HepG2 (cell line): ENCODE measurements at regions not wholly inside any gene's neighbourhood (a gene's known extent, or its start where the extent isn't known, plus 50 kb on each side); places are given as distances from the start of the nearest gene placed in this dataset.

Experiments
- ATAC-seq: fragments of 200-7000 bp; cut with Tn5 transposase; 3 replicates; pipeline ENCODE4 v1.9.1; 2020; ENCODE audit warnings: mild to moderate bottlenecking, moderate library complexity
- BruUV-seq: library from RNA; stranded (reverse); fragments of 400-500 nt; replicated peaks from 2 replicates; lab custom pipeline; 2021; lab: Mats Ljungman, UMichigan
- CTCF ChIA-PET: fragments of 300-600 bp; formaldehyde crosslinking; extraction: SDS; loops from one replicate; lab custom pipeline; 2021; ENCODE audit warnings: low total read pairs, inconsistent platforms, low intra/inter-chr PET ratio; lab: Yijun Ruan, JAX
- POLR2A ChIA-PET: fragments of 350-600 bp; sonication (Branson Sonifier 250); formaldehyde crosslinking; loops from one replicate; lab custom pipeline; 2020; ENCODE audit warnings: antibody characterized with exemption, inconsistent platforms; lab: Yijun Ruan, JAX
- DNase-seq: peaks from one replicate; pipeline ENCODE4 v3.0.0-alpha.2; 2015; ENCODE audit warnings: low spot score
- FAIRE-seq: peaks from 3 replicates; lab custom pipeline; 2011; peaks lifted over from hg19 to GRCh38; lab: Jason Lieb, UNC
- H2AFZ ChIP-seq: one replicate; pipeline ENCODE4 v1.6.1; 2011; ENCODE audit warnings: low read length, inconsistent platforms
- H3K27ac ChIP-seq: fragments of 300-600 bp; 3 replicates; pipeline ENCODE4 v1.8.0; 2011; ENCODE audit warnings: mixed run types, mild to moderate bottlenecking, mixed read lengths, low read length, inconsistent platforms; ENCODE audit not compliant: insufficient read depth; ENCODE audit errors: extremely low read length
- H3K27me3 ChIP-seq, 2 experiments: fragments of 200-600 bp in 1 of 2; 2 replicates in 1 of 2; 3 replicates in 1 of 2; pipeline versions ENCODE4 v1.6.0 to v1.8.0; 2011; ENCODE audit warnings: low read length in 2 of 2, mild to moderate bottlenecking in 2 of 2, moderate library complexity in 2 of 2, inconsistent platforms in 1 of 2; ENCODE audit not compliant: insufficient read depth in 2 of 2, control insufficient read depth in 1 of 2
- H3K36me3 ChIP-seq, 2 experiments: fragments of 200-600 bp in 1 of 2; replicated peaks in 1 of 2; 2 replicates in 1 of 2; 3 replicates in 1 of 2; pipeline versions ENCODE4 v1.5.1 to v1.8.0; 2011; ENCODE audit warnings: low read length in 2 of 2, inconsistent platforms in 1 of 2; ENCODE audit not compliant: insufficient read depth in 2 of 2, control insufficient read depth in 1 of 2
- H3K4me1 ChIP-seq: 2 replicates; pipeline ENCODE4 v1.5.1; 2012; ENCODE audit warnings: low read length, inconsistent platforms; ENCODE audit not compliant: insufficient read depth
- H3K4me2 ChIP-seq: 2 replicates; pipeline ENCODE4 v1.6.0; 2011; ENCODE audit warnings: low read depth, low read length, inconsistent platforms
- H3K4me3 ChIP-seq, 3 experiments: fragments of 200-600 bp in 1 of 3; sonication (generic), shearing (Covaris generic) in 1 of 3; replicated peaks in 1 of 3; 2 replicates each; pipeline ENCODE4 v1.5.1; 2011 to 2016; ENCODE audit warnings: low read length in 3 of 3, inconsistent platforms in 2 of 3, low read depth in 2 of 3, mild to moderate bottlenecking in 2 of 3, control low read depth in 1 of 3, mixed read lengths in 1 of 3; ENCODE audit not compliant: insufficient read depth in 1 of 3
- H3K79me2 ChIP-seq: one replicate; pipeline ENCODE4 v1.6.1; 2011; ENCODE audit warnings: low read length, inconsistent platforms; ENCODE audit not compliant: insufficient read depth
- H3K9ac ChIP-seq: 2 replicates; pipeline ENCODE4 v1.6.0; 2011; ENCODE audit warnings: mild to moderate bottlenecking, low read depth, low read length, inconsistent platforms; ENCODE audit not compliant: insufficient read depth
- H3K9me3 ChIP-seq: 2 replicates; pipeline ENCODE4 v1.5.1; 2012; ENCODE audit warnings: mild to moderate bottlenecking, low read length
- H4K20me1 ChIP-seq: 2 replicates; pipeline ENCODE4 v1.6.0; 2011; ENCODE audit warnings: inconsistent platforms, mild to moderate bottlenecking, low read length, moderate library complexity; ENCODE audit not compliant: insufficient read depth
- GFI1 ChIP-seq: sonication (generic); formaldehyde crosslinking; IDR thresholded peaks from 2 replicates; pipeline ENCODE4 v1.5.0; 2020; ENCODE audit warnings: missing genetic modification reagents, mild to moderate bottlenecking, borderline replicate concordance
- KDM3A ChIP-seq: IDR thresholded peaks from 2 replicates; pipeline ENCODE4 v1.6.1; 2018; ENCODE audit warnings: low read depth, missing compliant biosample characterization
- KMT2A ChIP-seq: sonication (generic); formaldehyde crosslinking; IDR thresholded peaks from 2 replicates; pipeline ENCODE4 v1.4.0; 2020; ENCODE audit warnings: missing genetic modification reagents
- MIER3 ChIP-seq: IDR thresholded peaks from 2 replicates; pipeline ENCODE4 v1.6.1; 2016; ENCODE audit warnings: missing compliant biosample characterization, borderline replicate concordance
- PHB2 ChIP-seq: fragments of 450-650 bp; IDR thresholded peaks from 2 replicates; pipeline ENCODE4 v1.6.1; 2018; ENCODE audit not compliant: partially characterized antibody
- PITX1 ChIP-seq: sonication (generic); formaldehyde crosslinking; IDR thresholded peaks from 2 replicates; pipeline ENCODE4 v1.5.1; 2020; ENCODE audit warnings: mild to moderate bottlenecking, missing genetic modification reagents
- U2AF1 ChIP-seq: fragments of 200-400 bp; formaldehyde crosslinking; optimal IDR thresholded peaks from 2 replicates; pipeline ENCODE3; 2017; ENCODE audit warnings: mild to moderate bottlenecking, low read depth, low read length
- YEATS4 ChIP-seq: sonication (generic); formaldehyde crosslinking; IDR thresholded peaks from 2 replicates; pipeline ENCODE4 v1.4.0; 2020; ENCODE audit warnings: missing genetic modification reagents, borderline replicate concordance
- ZNF512 ChIP-seq: sonication (generic); formaldehyde crosslinking; IDR thresholded peaks from 2 replicates; pipeline ENCODE4 v1.4.0; 2020; ENCODE audit warnings: mild to moderate bottlenecking, missing genetic modification reagents
- ZNF772 ChIP-seq: sonication (generic); formaldehyde crosslinking; IDR thresholded peaks from 2 replicates; pipeline ENCODE4 v1.5.0; 2020; ENCODE audit warnings: mild to moderate bottlenecking, missing genetic modification reagents
- WGBS: methylation state at CpG from one replicate; pipeline ENCODE4 v1.1.6; 2017; ENCODE audit warnings: low lambda C conversion rate; 5-methylcytosine and 5-hydroxymethylcytosine counted together
- in situ Hi-C: cut with HindIII; loops from 2 replicates; pipeline ENCODE4 v1.10.0; 2017; ENCODE audit warnings: low pct_unique_long_range_greater_than_20kb; ENCODE audit not compliant: extremely low pct_ligation_motif_present
- intact Hi-C: fragments of 100-400 bp; cut with micrococcal nuclease; formaldehyde crosslinking; loops from one replicate; pipeline ENCODE4 v1.10.0; 2022; ENCODE audit not compliant: unreplicated experiment
- TF ChIP-seq, protein P1 (sequence below): sonication (generic); formaldehyde crosslinking; IDR thresholded peaks from 2 replicates; pipeline ENCODE4 v1.8.1; 2023; ENCODE audit warnings: mild to moderate bottlenecking, missing genetic modification reagents, borderline replicate concordance
- TF ChIP-seq, protein P2 (sequence below): sonication (generic); formaldehyde crosslinking; IDR thresholded peaks from 2 replicates; pipeline ENCODE4 v1.5.0; 2020; ENCODE audit warnings: mild to moderate bottlenecking, missing genetic modification reagents

DNA sequence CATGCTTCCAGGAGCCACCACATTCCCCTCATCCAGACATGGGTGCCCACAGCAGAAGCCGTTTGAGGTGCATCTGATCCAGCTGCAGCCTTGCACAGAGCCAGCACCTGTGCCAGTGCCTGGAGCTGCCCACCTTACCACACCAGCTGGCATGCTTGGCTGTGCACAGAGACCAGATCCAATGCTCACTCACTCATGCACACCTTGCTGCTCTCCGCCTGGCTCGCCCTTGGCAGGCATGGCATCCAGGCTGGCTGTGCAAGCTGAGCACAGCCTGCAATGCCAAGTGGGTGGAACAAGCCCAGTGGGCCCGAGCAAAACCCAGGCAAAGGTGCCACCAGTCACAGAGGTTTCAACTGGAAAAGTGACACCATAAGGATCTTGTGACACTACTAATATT, 66.9 kb upstream of the SEMA3A start:
- BruUV-seq: no TSS peak
- intact Hi-C loops (no loop called here), in situ Hi-C loops (no loop called here)
- H2AFZ ChIP-seq: no peak overlapping the region
- no peak for ATAC-seq
- FAIRE-seq: no peak
- ChIA-PET POLR2A (no interaction called here), CTCF (no interaction called here)
- no peak overlapping the region for H3K4me2 ChIP-seq
- no peak overlapping the region for H3K27ac ChIP-seq
- WGBS: 7% methylated on average over 3 of the region's 4 CpGs
- TF ChIP-seq YEATS4 (CRISPR knock-in tag): no peak
- TF ChIP-seq GFI1 (CRISPR knock-in tag): no peak
- TF ChIP-seq, protein P1, sequence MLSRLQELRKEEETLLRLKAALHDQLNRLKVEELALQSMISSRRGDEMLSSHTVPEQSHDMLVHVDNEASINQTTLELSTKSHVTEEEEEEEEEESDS: no peak
- no peak for TF ChIP-seq MIER3 (CRISPR knock-in tag)
- TF ChIP-seq PHB2: no peak
- TF ChIP-seq ZNF512 (CRISPR knock-in tag): no peak
- no peak for TF ChIP-seq ZNF772 (CRISPR knock-in tag)
- TF ChIP-seq KDM3A (CRISPR knock-in tag): no peak
- TF ChIP-seq KMT2A (CRISPR knock-in tag): no peak
- TF ChIP-seq, protein P2, sequence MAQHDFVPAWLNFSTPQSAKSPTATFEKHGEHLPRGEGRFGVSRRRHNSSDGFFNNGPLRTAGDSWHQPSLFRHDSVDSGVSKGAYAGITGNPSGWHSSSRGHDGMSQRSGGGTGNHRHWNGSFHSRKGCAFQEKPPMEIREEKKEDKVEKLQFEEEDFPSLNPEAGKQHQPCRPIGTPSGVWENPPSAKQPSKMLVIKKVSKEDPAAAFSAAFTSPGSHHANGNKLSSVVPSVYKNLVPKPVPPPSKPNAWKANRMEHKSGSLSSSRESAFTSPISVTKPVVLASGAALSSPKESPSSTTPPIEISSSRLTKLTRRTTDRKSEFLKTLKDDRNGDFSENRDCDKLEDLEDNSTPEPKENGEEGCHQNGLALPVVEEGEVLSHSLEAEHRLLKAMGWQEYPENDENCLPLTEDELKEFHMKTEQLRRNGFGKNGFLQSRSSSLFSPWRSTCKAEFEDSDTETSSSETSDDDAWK (CRISPR knock-in tag): no peak
- no peak for TF ChIP-seq PITX1 (CRISPR knock-in tag)
- TF ChIP-seq U2AF1: no peak
- H3K27me3 ChIP-seq: no peaks in the 10 kb centered on the region; a peak in 1 of 5 replicates
- H3K79me2 ChIP-seq: no peaks in the 10 kb centered on the region
- no peak for DNase-seq
- no peak overlapping the region for H3K4me3 ChIP-seq
- no peaks in the 10 kb centered on the region for H4K20me1 ChIP-seq
- no peaks in the 10 kb centered on the region for H3K9me3 ChIP-seq
- no peaks in the 10 kb centered on the region for H3K36me3 ChIP-seq
- H3K4me1 ChIP-seq: no peaks in the 10 kb centered on the region
- no peak overlapping the region for H3K9ac ChIP-seq
